GM18858 (cell line): ENCODE measurements at regions not wholly inside any gene's neighbourhood (a gene's known extent, or its start where the extent isn't known, plus 50 kb on each side); places are given as distances from the start of the nearest gene placed in this dataset.
"Not testable (repeated sequence)": the region's sequence is repeated elsewhere in the genome, so short reads cannot be mapped to it uniquely, and the experiment has no call there.

Experiments
- ATAC-seq: cut with Tn5 transposase; IDR thresholded peaks from one replicate; pipeline ENCODE4 v1.9.1; 2021; ENCODE audit not compliant: unreplicated experiment

DNA sequence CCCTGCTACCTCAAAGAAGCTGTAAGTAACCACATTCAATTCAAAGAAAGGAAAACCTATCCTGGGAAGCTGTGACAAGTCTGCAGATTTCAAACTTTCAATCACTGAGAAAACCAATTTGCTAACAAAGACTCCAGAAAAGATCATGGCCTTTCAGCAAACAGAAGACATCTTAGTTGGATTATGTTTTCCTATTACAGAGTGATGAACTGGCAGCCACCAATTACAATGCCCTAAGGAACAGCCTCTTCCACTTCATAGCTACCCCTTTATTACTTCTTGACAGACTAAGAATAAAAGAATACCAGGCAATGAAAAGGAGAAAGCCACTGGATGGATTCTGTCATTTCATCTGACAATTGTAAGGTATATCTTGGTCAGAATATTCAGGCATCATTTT is 128.2 kb upstream of the RASEF start:
- no peak for ATAC-seq

DNA sequence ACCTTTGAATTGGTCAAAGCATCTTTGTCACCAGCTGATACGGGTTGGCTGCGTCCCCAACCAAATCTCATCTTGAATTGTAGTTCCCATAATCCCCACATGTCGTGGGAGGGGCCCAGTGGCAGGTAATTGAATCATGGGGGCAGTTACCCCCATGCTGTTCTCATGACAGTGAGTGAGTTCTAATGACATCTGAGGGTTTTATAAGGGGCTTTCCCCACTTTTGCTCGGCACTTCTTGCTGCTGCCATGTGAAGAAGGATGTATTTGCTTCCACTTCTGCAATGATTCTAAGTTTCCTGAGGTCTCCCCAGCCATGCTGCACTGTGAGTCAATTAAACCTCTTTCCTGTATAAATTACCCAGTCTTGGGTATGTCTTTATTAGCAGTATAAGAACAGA is 126.1 kb upstream of the RASEF start:
- ATAC-seq, result not testable (repeated sequence)

DNA sequence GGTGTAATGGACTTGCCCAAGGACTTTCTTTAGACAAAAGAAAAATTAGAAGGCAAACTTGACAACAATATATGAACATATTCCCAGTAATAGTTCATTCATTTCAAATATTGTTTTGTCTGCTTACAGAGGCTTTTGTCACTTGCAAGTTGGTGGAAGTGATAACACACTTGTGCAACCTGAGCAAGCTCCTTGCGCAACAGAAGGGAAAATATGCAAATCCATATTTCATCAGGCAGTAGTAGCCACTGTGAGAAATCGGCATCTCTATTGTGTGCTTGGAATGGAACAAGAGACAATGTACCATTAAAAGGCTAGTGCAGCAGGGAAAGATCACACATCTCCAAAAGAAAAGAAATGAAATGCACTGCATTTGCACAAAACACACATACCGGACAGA is 125.3 kb upstream of the RASEF start:
- ATAC-seq, result no peak

DNA sequence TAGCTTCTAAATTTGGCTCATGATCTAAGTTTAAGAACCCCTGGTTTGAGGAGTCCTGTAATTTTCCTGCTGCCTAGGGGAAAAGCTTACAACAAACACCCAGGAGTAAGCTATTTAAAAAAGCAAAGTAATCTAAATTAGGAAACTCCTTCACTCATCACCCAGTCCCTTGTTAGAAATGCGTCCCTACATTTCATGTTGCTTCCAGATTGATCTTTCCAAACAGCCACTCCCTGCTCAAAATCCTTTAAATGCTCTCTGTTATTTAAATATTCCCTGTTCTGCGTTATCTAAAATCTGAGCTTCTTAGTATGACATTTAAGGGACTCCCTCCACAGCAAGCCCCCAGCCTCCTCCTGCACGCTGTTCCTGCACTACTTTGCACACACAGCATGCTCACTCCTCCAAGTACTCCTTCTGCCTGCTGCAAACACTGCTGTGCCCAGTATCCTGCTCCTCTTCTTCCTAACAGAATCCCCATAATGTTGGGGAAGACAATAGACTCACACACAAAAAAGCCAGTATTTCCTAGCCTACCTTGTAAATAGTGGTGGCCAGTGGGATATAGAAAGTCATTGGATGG is 123.3 kb upstream of the RASEF start:
- no peak for ATAC-seq

DNA sequence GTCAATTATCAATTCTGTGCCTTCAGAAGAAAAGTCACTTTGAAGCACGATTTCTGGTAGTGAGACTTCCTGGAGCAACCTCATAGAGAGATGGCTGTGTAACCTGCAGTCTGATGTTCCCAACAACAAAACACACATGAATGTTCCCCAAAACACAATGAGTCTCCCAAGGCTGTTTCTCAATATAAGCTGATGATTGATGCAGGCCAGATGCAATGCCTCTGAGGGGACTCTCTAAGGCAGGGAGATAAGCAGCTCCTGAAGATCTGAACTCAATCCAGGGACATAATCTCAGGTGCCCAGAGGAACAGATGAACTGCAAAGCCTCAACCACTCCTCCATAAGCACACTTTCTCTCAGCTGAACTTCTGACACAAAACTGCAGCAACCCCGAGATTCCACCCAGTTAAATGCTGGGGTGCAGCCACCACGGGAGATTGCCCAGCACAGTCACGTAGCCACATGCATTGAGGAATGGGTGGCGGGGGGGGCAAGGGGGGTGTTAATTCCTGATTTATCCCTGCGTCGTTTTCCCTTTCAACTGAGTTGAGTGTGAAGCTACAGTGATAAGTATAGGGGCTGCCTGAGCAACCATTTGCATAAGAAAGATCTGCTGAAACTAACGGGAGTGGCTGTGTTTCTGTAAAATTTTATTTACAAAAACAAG is 122.7 kb upstream of the RASEF start:
- no peak for ATAC-seq

DNA sequence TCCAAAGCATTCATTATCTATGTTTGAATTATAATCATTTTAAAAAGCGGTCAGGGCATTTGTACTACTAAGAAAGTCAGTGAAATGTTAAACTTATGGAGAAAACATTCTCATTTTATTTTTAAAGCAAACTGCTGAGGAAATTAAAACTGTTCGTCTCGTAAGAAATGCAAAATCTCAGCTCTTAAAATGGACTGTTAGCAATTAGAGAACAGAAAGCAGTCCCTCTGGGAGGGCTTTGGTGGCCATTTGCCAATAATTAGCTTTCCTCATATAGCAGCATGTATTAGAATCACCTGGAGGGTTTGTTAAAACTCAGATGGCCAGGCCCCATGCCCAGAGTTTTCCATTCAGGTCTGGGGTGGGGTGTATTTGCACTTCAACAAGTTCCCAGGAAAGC is 120.7 kb upstream of the RASEF start:
- no peak for ATAC-seq

DNA sequence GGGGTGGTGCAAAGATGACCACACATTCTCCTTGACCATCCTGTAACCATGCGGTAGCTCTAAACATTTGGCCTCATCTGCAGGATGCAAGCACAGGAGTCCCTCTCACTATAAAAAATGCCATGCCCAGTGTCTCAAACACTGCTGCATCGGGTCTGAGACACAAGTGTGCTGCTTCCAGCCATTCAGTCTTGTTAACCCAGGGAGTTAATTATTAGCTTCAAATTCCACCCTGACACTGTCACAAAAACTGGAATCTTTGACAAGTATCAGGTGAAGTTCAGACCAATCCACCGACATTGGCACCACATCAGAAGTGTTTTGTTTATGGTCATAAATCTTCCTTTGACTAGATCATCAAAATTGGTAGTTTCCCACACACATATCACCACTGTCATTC is 119.1 kb upstream of the RASEF start:
- ATAC-seq, result no peak

DNA sequence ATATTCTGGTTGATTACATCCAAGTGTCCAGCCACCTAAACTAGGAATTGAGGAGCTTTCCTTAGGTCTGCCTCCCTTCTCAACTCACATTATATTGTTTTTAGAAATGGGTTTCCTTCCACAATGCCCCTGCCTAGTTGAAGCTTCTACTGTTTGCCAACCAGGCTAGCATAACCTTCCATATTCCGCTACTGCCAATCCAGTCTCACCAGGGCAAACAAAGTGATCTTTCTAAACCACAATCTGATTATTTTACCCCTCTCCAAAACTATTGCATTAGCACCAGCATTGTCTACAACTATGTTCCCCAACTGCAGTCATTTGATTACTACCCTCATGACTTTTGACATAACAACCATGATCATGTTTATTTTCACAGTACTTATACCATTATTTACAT is 115.8 kb upstream of the RASEF start:
- ATAC-seq, result no peak

DNA sequence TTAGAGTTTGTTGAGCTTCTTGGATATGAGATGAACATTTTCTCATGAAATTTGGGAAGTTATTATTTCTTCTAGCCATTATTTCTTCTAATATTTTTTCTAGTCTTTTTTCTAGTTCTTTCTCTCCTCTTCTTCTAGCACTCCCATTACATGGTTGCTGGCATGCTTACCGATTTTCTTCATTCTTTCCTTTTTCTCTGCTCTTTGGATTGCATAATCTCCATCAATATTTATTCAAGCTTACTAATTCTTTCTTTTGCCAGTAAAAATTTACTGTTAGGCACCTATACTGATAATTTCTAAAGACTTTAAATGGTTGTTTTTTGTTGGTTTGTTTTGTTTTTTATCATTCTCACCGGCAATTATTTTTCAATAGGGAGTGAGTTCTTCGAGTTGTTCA is 114.8 kb upstream of the RASEF start:
- ATAC-seq, result no peak

DNA sequence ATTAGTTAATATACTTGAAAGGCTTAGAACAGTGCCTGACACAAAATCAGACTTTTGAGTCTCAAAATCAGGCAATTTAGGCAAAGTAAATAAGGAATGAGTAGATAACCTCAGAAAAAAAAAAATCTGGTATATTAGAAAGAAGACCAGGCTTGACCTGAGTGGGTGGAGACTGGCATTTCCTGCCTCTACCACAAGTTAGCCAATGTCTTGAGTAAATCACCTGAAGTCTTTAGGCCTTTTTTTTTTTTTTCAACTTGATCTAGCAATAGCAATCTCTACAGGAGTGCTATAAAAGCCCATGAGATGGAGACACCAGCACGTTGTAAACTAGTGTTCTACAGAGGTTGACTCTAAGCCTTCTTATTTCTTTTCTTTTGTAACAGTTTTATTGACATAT is 104.2 kb upstream of the RASEF start:
- no peak for ATAC-seq

DNA sequence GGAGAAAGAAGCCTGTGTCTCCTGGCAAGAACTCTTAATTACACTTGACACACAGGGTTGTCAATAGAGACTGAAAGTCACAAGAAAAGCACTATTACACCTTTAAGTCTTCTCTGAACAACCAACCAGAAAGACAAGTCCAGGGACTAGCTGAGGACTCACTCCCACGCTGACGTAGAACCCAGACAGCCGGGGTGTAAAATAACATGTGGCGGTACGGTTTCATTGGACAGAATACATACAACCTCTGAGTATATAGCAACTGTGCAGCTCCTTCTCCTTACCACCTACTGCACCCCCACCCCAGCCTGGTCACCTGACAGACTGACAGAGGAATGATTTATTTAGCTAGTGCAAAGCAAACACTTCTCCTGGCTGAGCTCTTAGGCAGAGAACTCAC is 103.4 kb upstream of the RASEF start:
- no peak for ATAC-seq

DNA sequence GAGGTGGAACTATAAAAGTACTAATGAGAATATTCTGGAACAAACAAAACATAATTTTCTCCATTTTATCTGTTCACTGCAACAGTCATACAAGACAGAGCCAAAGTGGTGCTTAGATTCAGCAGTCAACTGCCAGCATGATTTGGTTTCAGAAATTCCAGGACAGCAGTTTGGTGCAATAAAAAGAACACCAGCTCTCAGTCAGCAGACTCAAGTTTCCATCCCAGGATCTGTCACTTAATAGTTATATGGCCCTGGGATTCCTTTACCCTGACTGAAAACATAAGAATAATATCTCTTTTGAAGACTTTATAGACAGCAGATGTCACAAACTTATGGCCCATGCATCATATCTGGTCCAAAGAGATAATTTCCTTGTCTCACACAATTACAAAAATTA is 92.8 kb upstream of the RASEF start:
- no peak for ATAC-seq

DNA sequence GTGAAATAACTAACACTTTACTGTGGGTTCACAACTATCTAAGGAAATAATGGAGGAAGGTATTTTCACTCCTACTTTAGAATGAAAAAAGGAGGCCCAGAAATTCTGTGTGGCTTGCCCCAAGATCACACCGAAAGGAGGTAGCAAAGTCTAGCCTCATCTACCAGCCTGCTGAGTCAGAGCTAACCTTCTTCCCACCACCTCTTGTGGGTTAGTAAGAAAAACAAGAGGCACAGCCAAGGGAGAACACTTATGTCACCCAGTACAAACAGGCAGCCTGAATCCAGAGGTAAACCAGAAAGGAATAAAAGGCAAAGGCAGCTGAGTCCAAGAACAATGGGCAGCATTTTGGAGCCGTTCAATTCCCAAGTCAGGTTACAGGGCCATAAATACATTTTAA is 91.9 kb upstream of the RASEF start:
- ATAC-seq, result peak; percentile 31

DNA sequence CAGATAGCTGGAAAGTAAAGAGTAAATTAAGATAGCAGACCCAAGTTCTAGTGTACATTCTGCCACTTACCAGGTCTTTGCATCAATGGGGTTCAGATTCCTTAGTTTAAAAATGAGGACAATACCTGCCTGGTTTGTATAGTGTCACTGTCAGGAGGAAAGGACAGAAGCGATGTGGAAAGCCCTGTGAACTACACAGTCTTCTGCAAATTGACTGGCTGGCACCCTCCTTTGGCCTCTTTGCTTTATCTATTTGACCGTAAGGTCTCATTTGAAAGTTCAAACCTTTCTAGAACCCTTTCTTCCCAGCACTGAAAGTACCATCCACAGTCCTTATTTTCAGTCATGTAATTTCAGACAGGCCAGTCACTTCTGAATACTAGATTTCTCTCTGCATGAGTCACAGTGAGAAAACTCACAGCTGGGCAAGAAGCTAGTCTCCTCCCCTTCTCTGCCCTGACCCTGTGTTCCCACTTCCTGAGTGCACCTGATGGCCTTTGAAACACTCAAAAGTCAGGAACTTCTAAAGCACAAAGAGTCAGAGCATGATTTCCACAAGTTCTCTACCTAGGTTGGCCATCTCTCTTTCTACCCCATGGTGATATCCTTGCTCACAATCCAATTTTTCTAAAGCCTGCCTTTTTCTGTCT is 91.3 kb upstream of the RASEF start:
- peak; percentile 96 for ATAC-seq

DNA sequence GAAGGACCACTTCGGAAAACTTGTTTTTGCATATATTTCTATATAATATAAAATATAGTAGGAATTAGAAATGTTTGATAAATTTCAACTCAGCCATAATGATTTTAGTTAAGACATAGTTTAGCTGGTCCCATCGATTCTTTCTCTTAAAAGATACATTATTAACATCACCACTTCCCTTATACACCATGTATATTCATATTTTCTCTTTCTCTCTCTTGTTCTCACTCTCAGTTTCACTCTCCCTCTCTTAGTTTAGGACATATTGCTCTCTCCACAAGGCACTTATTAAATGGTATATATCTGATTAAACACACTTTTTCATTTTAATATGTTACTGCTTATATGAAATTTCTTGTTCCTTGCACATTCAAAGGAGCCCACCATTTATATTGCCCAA is 90.1 kb upstream of the RASEF start:
- ATAC-seq, result no peak

DNA sequence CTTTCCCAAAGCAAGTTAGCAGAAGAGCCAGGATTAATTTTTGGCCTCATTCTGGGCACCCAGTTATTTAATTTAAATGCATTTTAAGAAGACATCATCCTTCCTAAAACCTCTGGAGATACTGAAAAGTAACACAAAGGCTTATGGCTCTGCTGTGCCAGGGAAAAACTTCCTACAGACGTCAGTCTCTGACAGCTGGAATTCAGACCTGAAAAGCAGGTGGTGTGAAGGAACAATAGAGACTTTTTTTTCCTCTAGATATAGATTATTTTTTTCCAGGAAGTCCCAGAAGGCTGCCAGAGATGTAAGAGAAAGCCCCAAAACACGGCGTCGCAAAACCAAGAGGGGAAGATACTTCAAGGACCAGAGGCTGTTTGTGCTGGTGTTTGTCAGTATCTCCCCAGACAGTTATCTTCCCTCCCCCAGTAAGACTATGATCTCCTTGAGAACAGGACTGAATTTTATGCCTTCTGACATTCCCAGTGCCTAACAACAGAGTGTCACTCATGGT is 88.7 kb upstream of the RASEF start:
- no peak for ATAC-seq

DNA sequence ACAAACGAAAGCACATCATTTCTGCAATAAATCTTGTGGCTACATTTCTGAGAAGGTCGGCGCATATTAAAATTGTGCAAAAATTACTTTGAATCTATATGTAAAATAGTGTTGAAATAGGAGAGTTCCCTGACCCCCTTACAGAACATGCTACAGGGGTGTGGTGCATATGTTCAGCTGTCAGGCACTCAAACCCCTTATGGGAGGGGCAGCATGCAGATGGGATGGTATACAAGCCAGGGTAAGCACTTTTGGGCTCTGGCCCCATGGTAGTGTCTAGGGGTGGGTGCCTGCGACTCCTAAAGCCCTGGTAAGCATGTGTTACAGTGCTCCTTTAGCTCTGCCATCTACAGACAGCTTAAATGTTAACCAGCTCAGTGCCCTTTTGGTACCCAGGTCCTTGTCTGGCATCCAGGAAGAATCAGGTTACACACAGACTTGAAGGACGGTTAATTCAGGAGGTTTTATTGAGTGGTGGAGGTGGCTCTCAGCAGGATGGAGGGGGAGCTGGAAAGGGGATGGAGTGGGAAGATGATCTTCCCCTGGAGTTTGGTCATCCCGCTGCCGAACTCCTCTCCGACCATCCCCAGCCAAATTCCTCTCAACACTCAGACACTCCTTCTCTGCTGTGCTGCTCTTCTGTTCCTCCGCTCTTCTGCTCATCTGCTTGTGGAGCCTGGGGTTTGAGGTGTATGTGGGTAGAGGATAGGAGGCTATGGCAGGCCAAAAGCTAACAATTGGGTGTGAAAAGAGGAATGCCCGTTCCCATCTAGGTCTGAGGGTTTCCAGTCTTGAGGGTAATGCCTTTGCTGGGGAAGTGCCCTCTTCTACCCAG is 84.6 kb upstream of the RASEF start:
- no peak for ATAC-seq

DNA sequence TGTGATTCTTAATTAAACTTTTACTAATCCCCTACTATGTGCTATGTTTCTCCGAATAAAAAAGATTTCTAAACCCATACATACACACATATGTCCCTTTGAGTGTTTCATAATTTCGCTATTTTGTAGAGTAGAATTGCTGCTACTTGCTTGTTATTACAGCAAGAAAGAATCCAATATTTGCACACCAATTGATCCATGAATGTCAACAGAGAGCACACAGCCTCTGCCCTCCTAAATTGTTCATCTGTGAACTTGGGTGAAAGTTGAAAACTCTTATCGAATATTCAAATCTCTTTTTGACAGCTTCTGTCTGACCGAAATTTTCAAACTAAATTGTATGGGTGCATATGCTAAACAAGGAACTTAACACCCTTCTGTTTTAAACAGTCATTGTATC is 83.4 kb upstream of the RASEF start:
- ATAC-seq, result no peak

DNA sequence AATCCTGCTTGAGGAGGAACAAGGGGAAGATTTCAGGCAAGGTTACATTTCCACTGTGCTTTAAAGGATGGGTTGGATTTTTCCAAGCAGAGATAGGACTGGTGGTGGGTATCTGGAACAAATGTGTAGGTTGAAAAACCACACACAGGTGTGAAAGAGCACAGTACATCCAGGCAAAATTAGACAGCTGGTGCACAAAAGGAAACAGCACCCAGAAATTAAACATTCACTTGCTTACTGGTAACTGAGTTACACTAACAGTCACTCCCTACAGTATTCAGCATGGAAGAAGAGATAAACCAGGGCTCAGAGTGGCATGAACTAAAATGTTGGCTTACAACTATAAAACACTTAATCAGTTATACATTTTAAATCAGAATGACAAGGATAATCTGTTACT is 81.5 kb upstream of the RASEF start:
- no peak for ATAC-seq

DNA sequence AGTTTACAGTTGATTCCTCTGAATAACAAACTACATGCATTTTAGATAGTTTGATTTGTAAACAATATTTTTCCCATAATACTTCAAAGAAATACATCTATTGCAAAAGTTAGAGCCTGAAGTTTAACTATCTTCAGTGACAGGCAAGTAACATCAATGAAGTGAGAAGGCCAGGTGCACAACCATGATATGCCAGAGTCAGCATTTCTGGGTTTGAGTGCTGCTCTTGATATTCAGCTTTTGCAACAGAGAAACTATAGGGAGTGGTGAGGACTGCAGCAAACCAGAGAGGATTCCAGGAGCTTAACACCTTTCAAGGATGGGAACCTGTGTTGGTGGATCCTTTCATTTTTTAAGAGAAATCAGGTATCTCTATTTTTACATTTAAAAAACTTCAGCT is 79.4 kb upstream of the RASEF start:
- ATAC-seq, result no peak

DNA sequence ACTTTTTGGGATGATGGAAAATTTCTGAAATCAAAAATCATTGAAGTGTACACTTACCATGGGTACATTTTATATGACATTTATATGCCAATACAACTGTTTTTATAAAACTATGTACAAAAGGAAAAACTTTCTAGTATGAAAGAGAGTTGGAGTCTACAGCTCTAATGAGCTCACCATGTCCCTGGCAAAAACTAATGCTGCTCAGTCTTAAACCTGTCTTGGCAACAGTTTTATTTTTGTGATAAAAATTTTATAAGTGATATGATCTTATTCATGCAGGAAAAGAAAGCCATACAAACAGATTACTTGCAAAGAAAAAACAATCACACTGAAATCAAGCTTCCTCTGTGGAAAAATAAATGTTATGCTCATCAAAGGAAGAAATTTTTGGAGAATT is 78.9 kb upstream of the RASEF start:
- ATAC-seq, result no peak

DNA sequence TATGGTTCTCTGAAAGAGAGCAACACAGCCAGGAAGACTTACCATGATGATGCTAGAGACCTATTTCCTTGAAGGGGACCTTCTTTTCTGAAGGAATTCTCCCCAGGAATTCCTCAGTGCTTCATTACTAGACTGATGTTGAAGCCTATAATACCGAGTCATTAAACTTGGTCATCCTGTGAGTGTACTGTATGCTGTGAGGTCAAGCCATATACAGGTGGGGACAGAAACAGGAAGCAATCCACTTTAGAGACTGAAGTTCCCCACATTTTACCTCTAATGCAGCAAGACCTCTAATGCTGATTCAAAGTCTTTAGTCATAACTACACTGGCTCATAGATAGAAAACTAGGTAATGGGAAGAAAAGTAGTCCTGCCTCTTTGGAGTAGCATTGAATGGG is 77.1 kb upstream of the RASEF start:
- no peak for ATAC-seq
